Mesodermal cell (in vitro differentiated cells): ENCODE measurements at regions not wholly inside any gene's neighbourhood (a gene's known extent, or its start where the extent isn't known, plus 50 kb on each side); places are given as distances from the start of the nearest gene placed in this dataset.

Experiments used
- H3K27ac ChIP-seq: 2 replicates; pipeline ENCODE4 v1.7.0; 2013; ENCODE audit warnings: mild to moderate bottlenecking, low read depth, low read length, moderate library complexity; ENCODE audit not compliant: severe bottlenecking
- H3K36me3 ChIP-seq: 2 replicates; pipeline ENCODE4 v1.7.1; 2013; ENCODE audit warnings: mild to moderate bottlenecking, low read length, moderate library complexity; ENCODE audit not compliant: control insufficient read depth, insufficient read depth
- H3K4me1 ChIP-seq: one replicate; pipeline ENCODE4 v1.7.1; 2013; ENCODE audit warnings: mild to moderate bottlenecking, low read length; ENCODE audit not compliant: insufficient read depth, control insufficient read depth, poor library complexity, severe bottlenecking
- H3K4me3 ChIP-seq: 2 replicates; pipeline ENCODE4 v1.7.0; 2013; ENCODE audit warnings: low read length, control low read depth, mild to moderate bottlenecking; ENCODE audit not compliant: insufficient read depth, poor library complexity, severe bottlenecking; ENCODE audit errors: extremely low read depth
- H3K9me3 ChIP-seq: 2 replicates; pipeline ENCODE4 v1.7.1; 2013; ENCODE audit warnings: mild to moderate bottlenecking, low read length, moderate library complexity; ENCODE audit not compliant: control insufficient read depth
- WGBS, 2 experiments: methylation state at CpG; one replicate each; pipeline ENCODE4 v1.1.5; 2013; ENCODE audit warnings: missing lambda C conversion rate in 2 of 2; ENCODE audit not compliant: insufficient coverage in 2 of 2; 5-methylcytosine and 5-hydroxymethylcytosine counted together

GRCh38 chr19:30144802-30145201 lies 202.8 kb downstream of the URI1 start:
- 94 to 96% methylated on average over 17 of the region's 19 CpGs for WGBS, 2 experiments
- Histone ChIP-seq H3K4me3 (no peak overlapping the region), H3K36me3 (no peaks in the 10 kb centered on the region), H3K4me1 (no peaks in the 10 kb centered on the region), H3K27ac (no peak overlapping the region), H3K9me3 (no peaks in the 10 kb centered on the region)

DNA sequence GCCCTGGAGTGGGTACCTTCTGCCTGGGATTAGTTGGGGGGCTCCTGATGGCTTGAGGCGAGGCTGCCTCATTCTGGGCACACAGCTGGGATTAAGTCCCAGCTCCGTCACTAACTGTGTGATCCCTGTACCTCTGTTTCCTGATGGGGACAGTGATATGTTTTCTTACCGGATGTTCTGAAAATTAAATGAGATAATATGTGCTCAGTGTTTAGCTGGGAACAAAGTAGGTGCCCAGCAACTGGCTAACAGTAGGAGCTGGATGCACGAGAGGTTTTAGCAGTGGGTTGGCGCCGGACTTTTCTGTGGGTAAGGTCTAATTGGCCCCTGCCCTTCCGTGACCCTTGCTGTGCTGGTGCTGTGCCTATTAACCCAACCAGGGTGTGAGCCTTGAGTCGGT lies 203.4 kb downstream of the URI1 start:
- H3K27ac ChIP-seq, result no peak overlapping the region
- WGBS, 2 experiments, result 85 to 92% methylated on average over 7 to 8 of the region's 8 CpGs

GRCh38 chr19:30146346-30146745 lies 204.3 kb downstream of the URI1 start:
- WGBS, 2 experiments, result 84 to 94% methylated on average over 7 to 10 of the region's 14 CpGs
- H3K27ac ChIP-seq, result no peak overlapping the region
- H3K36me3 ChIP-seq, result no peaks in the 10 kb centered on the region
- no peaks in the 10 kb centered on the region for H3K9me3 ChIP-seq
- H3K4me3 ChIP-seq, result no peak overlapping the region
- no peaks in the 10 kb centered on the region for H3K4me1 ChIP-seq

More for the DNA sequence above, 203.4 kb downstream of the URI1 start:
- Histone ChIP-seq H3K36me3 (no peaks in the 10 kb centered on the region), H3K9me3 (no peaks in the 10 kb centered on the region), H3K4me3 (no peak overlapping the region), H3K4me1 (no peaks in the 10 kb centered on the region)

DNA sequence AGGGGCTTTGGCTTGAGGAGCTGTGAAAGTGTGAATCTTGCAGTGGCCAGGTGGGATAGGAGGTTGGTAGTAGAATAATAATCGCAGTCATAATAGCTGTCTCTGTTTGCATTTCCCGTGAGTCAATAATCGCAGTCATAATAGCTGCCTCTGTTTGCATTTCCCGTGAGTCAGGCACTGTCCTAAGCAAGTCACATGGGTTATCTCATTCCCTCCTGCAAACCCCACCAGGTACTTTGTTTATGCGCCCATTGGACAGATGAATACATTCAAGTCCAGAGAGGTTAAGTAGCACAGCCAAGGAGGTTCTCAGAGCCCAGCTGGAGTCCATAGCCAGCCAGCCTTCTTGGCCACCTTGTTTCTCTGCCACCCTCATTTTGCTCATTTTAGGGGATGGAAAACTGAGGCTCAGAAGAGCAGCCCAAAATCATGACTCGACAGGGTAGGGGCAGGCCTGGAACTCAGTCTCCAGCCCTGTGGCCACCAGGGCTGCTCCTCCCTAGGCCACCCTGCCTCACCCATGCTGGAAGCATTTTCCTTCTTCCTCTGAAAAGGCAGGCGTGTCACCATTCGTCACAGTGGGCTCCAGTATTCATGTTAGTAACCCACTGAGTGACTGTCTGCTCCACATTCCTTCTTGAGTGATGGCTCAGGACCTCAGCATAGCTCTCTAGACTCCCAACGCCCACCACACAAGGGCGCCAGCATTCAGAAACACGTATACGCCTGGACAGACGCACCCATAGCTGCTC lies 206.2 kb downstream of the URI1 start:
- Histone ChIP-seq H3K4me1 (no peaks in the 10 kb centered on the region), H3K4me3 (no peak overlapping the region), H3K9me3 (no peaks in the 10 kb centered on the region), H3K27ac (no peak overlapping the region), H3K36me3 (no peaks in the 10 kb centered on the region)
- 84 to 88% methylated on average over 10 to 12 of the region's 13 CpGs for whole genome bisulfite sequencing, 2 experiments

DNA sequence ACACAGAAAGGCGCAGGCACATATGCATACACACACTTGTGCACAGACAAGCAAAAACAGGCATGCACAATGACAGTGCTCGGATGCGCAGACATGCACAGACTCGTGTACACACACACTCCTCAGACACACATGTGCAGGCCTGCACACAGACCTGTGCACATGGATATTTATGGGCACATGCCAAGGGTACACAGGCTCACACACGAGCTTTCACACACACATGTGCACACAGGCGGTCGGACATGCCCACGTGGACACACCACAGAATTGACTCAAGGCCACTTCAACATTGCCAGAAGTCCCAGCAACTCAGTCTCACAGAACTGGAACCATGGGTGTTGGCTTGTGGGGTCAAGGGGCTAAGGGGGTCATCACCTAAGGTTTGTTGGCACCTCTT lies 206.8 kb downstream of the URI1 start:
- WGBS, 2 experiments, result 85 to 93% methylated on average over 6 to 8 of the region's 8 CpGs
- H3K9me3 ChIP-seq, result no peaks in the 10 kb centered on the region

DNA sequence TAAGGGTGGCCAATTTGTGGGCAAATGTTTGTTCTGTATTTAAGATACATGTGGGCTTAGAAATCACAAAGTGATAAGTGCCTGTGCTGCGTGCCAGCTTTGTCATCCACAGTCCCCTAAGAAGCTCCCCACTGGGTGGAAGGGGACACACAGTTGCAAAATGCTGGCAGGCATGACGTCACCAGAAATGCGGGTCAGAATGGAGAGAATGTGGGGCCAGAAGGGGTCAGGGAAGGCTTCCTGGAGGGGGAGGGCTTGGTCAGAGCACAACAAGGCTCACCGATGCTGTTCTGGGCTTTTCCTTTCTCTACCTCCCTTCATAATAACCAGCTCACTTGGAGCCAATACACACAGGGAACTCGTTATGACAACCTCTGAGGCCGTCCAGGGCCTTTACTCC lies 207.3 kb downstream of the URI1 start:
- Histone ChIP-seq H3K9me3 (no peaks in the 10 kb centered on the region), H3K4me1 (no peaks in the 10 kb centered on the region), H3K36me3 (no peaks in the 10 kb centered on the region), H3K27ac (no peak overlapping the region), H3K4me3 (no peak overlapping the region)
- 64 to 65% methylated on average over 3 to 6 of the region's 6 CpGs for WGBS, 2 experiments

More for the DNA sequence above, 206.8 kb downstream of the URI1 start:
- no peak overlapping the region for H3K27ac ChIP-seq
- H3K4me1 ChIP-seq, result no peaks in the 10 kb centered on the region
- H3K4me3 ChIP-seq, result no peak overlapping the region
- no peaks in the 10 kb centered on the region for H3K36me3 ChIP-seq

DNA sequence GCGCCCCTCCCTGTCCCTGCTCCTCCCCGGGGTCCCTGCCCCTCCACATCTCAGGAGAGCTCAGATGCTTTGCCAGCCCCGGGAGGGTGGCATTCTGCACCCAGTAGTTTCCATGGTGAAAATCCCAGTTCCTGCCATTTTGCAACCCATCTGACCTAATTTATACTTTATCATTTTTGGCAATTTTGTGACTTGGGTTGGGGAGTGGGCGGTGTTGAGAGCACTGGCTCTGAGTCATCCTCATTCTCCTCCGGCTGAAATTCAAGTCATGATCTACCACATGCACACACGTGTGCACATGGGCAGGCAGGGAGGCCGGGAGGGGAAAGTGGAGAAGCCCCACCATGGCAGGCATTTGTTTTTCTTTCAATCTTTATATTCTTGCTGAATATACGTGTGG lies 208.6 kb downstream of the URI1 start:
- 79 to 83% methylated on average over 5 of the region's 8 CpGs for WGBS, 2 experiments
- H3K27ac ChIP-seq, result no peak overlapping the region

GRCh38 chr19:30151081-30151480 lies 209.0 kb downstream of the URI1 start:
- 87 to 88% methylated on average over 3 to 5 of the region's 6 CpGs for WGBS, 2 experiments
- H3K27ac ChIP-seq, result no peak overlapping the region
- H3K4me1 ChIP-seq, result no peaks in the 10 kb centered on the region
- no peaks in the 10 kb centered on the region for H3K9me3 ChIP-seq
- H3K36me3 ChIP-seq, result no peaks in the 10 kb centered on the region
- no peak overlapping the region for H3K4me3 ChIP-seq

More for the DNA sequence above, 208.6 kb downstream of the URI1 start:
- Histone ChIP-seq H3K36me3 (no peaks in the 10 kb centered on the region), H3K4me3 (no peak overlapping the region), H3K9me3 (no peaks in the 10 kb centered on the region), H3K4me1 (no peaks in the 10 kb centered on the region)

GRCh38 chr19:30152510-30153291 lies 210.7 kb downstream of the URI1 start:
- H3K36me3 ChIP-seq, result no peaks in the 10 kb centered on the region
- 87 to 92% methylated on average over 6 to 9 of the region's 10 CpGs for WGBS, 2 experiments
- no peaks in the 10 kb centered on the region for H3K9me3 ChIP-seq
- H3K27ac ChIP-seq, result no peak overlapping the region
- H3K4me3 ChIP-seq, result no peak overlapping the region
- H3K4me1 ChIP-seq, result no peaks in the 10 kb centered on the region

DNA sequence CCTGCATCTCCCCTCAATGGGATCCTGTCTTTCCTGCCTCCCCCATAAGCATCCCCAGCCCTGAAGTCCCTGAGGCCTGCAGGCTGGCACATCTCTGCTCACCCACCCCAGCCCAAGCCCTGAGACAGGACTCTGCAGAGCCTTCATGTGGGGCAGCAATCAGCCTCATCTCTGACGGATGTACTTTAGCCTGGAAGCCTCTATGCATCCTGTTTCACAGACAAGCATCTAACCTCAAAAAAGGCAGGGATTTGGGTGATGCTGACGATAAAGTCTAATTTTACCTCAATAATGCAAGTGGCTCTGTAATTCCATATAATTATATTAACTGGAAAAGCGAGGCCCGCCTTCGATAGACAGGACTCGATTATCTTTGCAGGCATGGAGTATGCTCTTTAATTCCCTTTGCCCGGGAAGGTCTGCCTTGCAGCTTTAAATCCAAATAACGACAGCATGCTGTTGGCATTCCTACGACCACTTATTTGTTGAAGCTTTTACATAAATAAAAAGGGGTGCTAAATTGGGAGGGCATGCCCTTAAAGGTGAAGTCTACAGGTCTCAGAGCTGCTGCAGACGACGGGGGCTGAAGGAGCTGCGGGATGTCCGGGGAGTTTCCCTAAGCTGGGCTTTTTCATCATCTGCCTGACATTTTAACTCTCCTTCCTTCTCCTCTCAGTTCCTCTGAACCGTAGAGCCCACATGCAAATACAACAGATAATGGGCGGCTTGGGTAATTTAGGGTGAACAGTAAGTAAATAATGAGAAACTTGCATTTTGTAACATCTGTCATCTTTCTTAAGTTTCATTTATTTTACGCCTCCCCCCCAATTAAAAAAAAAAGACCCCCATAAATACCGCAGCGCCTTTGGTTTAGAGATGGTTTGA lies 211.5 kb downstream of the URI1 start:
- no peak overlapping the region for H3K4me3 ChIP-seq
- H3K4me1 ChIP-seq, result no peaks in the 10 kb centered on the region
- no peaks in the 10 kb centered on the region for H3K36me3 ChIP-seq
- H3K9me3 ChIP-seq, result no peaks in the 10 kb centered on the region
- H3K27ac ChIP-seq, result no peak overlapping the region
- WGBS, 2 experiments, result 70 to 87% methylated on average over 11 to 12 of the region's 18 CpGs
